ENCODE measurements at regions not wholly inside any gene's neighbourhood (a gene's known extent, or its start where the extent isn't known, plus 50 kb on each side); places are given as distances from the start of the nearest gene placed in this dataset.

GRCh38 chr11:127304634-127305033 lies 304.1 kb upstream of the KIRREL3 start:
- DNase-seq (ENCODE audit: low spot score): no peak

GRCh38 chr11:127288926-127289325 lies 288.4 kb upstream of the KIRREL3 start:
- DNase-seq (ENCODE audit: low spot score): no peak

- no peak for DNase-seq (ENCODE audit: low spot score)
These were observed 281.0 kb upstream of the KIRREL3 start for GRCh38 chr11:127281534-127281933.

GRCh38 chr11:127275774-127276173 lies 275.2 kb upstream of the KIRREL3 start:
- no peak for DNase-seq (ENCODE audit: low spot score)

- no peak for DNase-seq (ENCODE audit: low spot score)
These were observed 273.7 kb upstream of the KIRREL3 start for GRCh38 chr11:127274328-127274676.

GRCh38 chr11:127273593-127274327 lies 273.2 kb upstream of the KIRREL3 start:
- DNase-seq (ENCODE audit: low spot score): no peak

- DNase-seq (ENCODE audit: low spot score): no peak
These were observed 270.3 kb upstream of the KIRREL3 start for GRCh38 chr11:127270851-127271250.

- DNase-seq (ENCODE audit: low spot score): no peak
These were observed 269.3 kb upstream of the KIRREL3 start for GRCh38 chr11:127269911-127270310.

GRCh38 chr11:127268932-127269331 lies 268.4 kb upstream of the KIRREL3 start:
- no peak for DNase-seq (ENCODE audit: low spot score)

- no peak for DNase-seq (ENCODE audit: low spot score)
These were observed 268.0 kb upstream of the KIRREL3 start for GRCh38 chr11:127268521-127268920.

GRCh38 chr11:127259102-127259501 lies 258.5 kb upstream of the KIRREL3 start:
- no peak for DNase-seq (ENCODE audit: low spot score)

GRCh38 chr11:127255209-127255608 lies 254.6 kb upstream of the KIRREL3 start:
- DNase-seq (ENCODE audit: low spot score): no peak

- DNase-seq (ENCODE audit: low spot score): no peak
These were observed 251.8 kb upstream of the KIRREL3 start for GRCh38 chr11:127252321-127252720.

GRCh38 chr11:127249576-127249975 lies 249.0 kb upstream of the KIRREL3 start:
- no peak for DNase-seq (ENCODE audit: low spot score)

GRCh38 chr11:127248476-127248875 lies 247.9 kb upstream of the KIRREL3 start:
- no peak for DNase-seq (ENCODE audit: low spot score)

GRCh38 chr11:127247261-127247851 lies 246.8 kb upstream of the KIRREL3 start:
- DNase-seq (ENCODE audit: low spot score): no peak

GRCh38 chr11:127242676-127243075 lies 242.1 kb upstream of the KIRREL3 start:
- DNase-seq (ENCODE audit: low spot score): no peak

- DNase-seq (ENCODE audit: low spot score): no peak
These were observed 237.8 kb upstream of the KIRREL3 start for GRCh38 chr11:127238321-127238720.

GRCh38 chr11:127236776-127237175 lies 236.2 kb upstream of the KIRREL3 start:
- DNase-seq (ENCODE audit: low spot score): no peak

- no peak for DNase-seq (ENCODE audit: low spot score)
These were observed 233.4 kb upstream of the KIRREL3 start for GRCh38 chr11:127233998-127234397.

- DNase-seq (ENCODE audit: low spot score): no peak
These were observed 229.8 kb upstream of the KIRREL3 start for GRCh38 chr11:127230392-127230791.

- no peak for DNase-seq (ENCODE audit: low spot score)
These were observed 226.4 kb upstream of the KIRREL3 start for GRCh38 chr11:127226949-127227348.

- DNase-seq (ENCODE audit: low spot score): no peak
These were observed 225.8 kb upstream of the KIRREL3 start for GRCh38 chr11:127226380-127226779.

GRCh38 chr11:127225619-127226018 lies 225.0 kb upstream of the KIRREL3 start:
- no peak for DNase-seq (ENCODE audit: low spot score)
